Adrenal gland (tissue), 9 donors: ENCODE measurements at regions not wholly inside any gene's neighbourhood (a gene's known extent, or its start where the extent isn't known, plus 50 kb on each side); places are given as distances from the start of the nearest gene placed in this dataset.

Experiments used
- DNase-seq, 7 donors: peaks; one replicate each; pipeline ENCODE4 v3.0.0-alpha.2; 2019 to 2020
- H3K27ac ChIP-seq, 5 donors: fragments of 200-600 bp; sonication (generic) in 4 of 5; 1 replicate in 3 of 5; 2 replicates in 2 of 5; pipeline versions ENCODE4 v1.5.1 to v1.8.0; 2016 to 2020; ENCODE audit warnings: mild to moderate bottlenecking in 1 of 5
- H3K27me3 ChIP-seq: fragments of 200-600 bp; 2 replicates; pipeline ENCODE4 v1.8.0; 2021
- H3K36me3 ChIP-seq, 2 donors: fragments of 200-600 bp; replicated peaks in 1 of 2; 1 replicate in 1 of 2; 2 replicates in 1 of 2; pipeline versions ENCODE4 v1.5.1 to v1.8.0; 2018 to 2022
- H3K4me1 ChIP-seq, 2 donors: fragments of 200-600 bp; replicated peaks in 1 of 2; 1 replicate in 1 of 2; 2 replicates in 1 of 2; pipeline versions ENCODE4 v1.5.1 to v1.8.0; 2018 to 2021
- H3K4me3 ChIP-seq, 4 donors: fragments of 200-600 bp; sonication (generic) in 3 of 4; one replicate each; pipeline ENCODE4 v1.5.1; 2016 to 2018
- H3K9me3 ChIP-seq, 3 donors: fragments of 200-600 bp; sonication (generic) in 1 of 3; replicated peaks in 1 of 3; 1 replicate in 2 of 3; 2 replicates in 1 of 3; pipeline versions ENCODE4 v1.5.1 to v1.8.0; 2016 to 2021
- POLR2A ChIP-seq, 2 donors: fragments of 450-650 bp; IDR thresholded peaks; one replicate each; pipeline ENCODE4 v1.6.1; 2017; ENCODE audit warnings: antibody characterized with exemption in 2 of 2, mild to moderate bottlenecking in 2 of 2, moderate library complexity in 1 of 2
- WGBS, 4 donors: extraction: QIAGEN DNeasy Blood & Tissue Kit in 2 of 4; methylation state at CpG; one replicate each; pipeline versions ENCODE4 v1.1.5 to v1.1.7; 2013 to 2017; 5-methylcytosine and 5-hydroxymethylcytosine counted together
- intact Hi-C, 2 donors: fragments of 100-400 bp; cut with DNase I; formaldehyde crosslinking; loops; one replicate each; pipeline versions ENCODE4 v1.14.1 to v1.15.0; 2022 to 2023
- TF ChIP-seq, protein P1 (sequence below), 6 experiments: fragments of 450-650 bp in 4 of 6; fragments of 200-600 bp in 2 of 6; sonication (generic) in 1 of 6; IDR thresholded peaks; 1 replicate in 5 of 6; 2 replicates in 1 of 6; pipeline versions ENCODE4 v1.5.1 to v1.8.0; 2016 to 2021; ENCODE audit warnings: antibody characterized with exemption in 6 of 6, mild to moderate bottlenecking in 2 of 6, moderate library complexity in 1 of 6
- donor health status: healthy with polysubstance abuse.
- donor health status: Bipolar disorder and iron deficiency.
- donor health status: DM: yes; HTN: yes; CAD: no.
- donor health status: DM: no; HTN: no; CAD: no.
- donor health status: DM: no; HTN: no; CAD: no.

DNA sequence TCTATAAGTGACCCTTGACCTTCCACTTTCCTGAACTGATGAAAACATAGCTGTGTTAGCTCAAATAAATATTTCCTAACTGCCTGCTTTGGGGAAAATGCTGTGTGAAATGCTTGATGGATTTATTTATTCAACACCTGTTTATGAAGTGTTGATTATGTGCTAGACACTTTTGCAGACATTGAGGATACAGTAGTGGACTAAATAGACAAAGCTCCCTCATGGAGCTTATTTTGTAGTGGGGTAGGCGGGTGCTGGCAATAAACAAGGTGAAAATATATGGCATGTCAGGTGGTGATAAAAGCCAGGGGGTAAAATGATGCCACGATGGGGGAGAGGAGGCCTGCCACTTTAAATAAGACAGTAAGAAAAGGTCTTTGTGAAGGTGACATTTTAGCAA is 50.2 kb upstream of the TLR3 start:
- WGBS, 4 donors = 65 to 92% (median 85%) methylated on average over 2 of the region's 2 CpGs
- Histone ChIP-seq H3K4me3 (no peak overlapping the region), H3K27me3 (no peaks in the 10 kb centered on the region), H3K9me3 (no peaks in the 10 kb centered on the region), H3K36me3 (no peaks in the 10 kb centered on the region), H3K27ac (no peak overlapping the region), H3K4me1 (peaks cover 13 to 26% of the 10 kb centered on the region in 2 donors)
- TF ChIP-seq, protein P1, sequence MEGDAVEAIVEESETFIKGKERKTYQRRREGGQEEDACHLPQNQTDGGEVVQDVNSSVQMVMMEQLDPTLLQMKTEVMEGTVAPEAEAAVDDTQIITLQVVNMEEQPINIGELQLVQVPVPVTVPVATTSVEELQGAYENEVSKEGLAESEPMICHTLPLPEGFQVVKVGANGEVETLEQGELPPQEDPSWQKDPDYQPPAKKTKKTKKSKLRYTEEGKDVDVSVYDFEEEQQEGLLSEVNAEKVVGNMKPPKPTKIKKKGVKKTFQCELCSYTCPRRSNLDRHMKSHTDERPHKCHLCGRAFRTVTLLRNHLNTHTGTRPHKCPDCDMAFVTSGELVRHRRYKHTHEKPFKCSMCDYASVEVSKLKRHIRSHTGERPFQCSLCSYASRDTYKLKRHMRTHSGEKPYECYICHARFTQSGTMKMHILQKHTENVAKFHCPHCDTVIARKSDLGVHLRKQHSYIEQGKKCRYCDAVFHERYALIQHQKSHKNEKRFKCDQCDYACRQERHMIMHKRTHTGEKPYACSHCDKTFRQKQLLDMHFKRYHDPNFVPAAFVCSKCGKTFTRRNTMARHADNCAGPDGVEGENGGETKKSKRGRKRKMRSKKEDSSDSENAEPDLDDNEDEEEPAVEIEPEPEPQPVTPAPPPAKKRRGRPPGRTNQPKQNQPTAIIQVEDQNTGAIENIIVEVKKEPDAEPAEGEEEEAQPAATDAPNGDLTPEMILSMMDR (IDR thresholded peaks at IDR 0.05) = no peak
- TF ChIP-seq POLR2A (IDR thresholded peaks at IDR 0.05) = no peak
- DNase-seq = no peak
- intact Hi-C loops = no loop called here
